Thyroid gland (tissue), 4 donors: ENCODE measurements at regions not wholly inside any gene's neighbourhood (a gene's known extent, or its start where the extent isn't known, plus 50 kb on each side); places are given as distances from the start of the nearest gene placed in this dataset.
"Not testable (repeated sequence)": the region's sequence is repeated elsewhere in the genome, so short reads cannot be mapped to it uniquely, and the experiment has no call there.

Experiments used
- DNase-seq, 2 donors: peaks; one replicate each; pipeline ENCODE4 v3.0.0-alpha.2; 2019
- H3K27ac ChIP-seq, 3 donors: fragments of 200-600 bp; sonication (generic); 1 replicate in 2 of 3; 2 replicates in 1 of 3; pipeline ENCODE4 v1.5.1; 2016 to 2019; ENCODE audit warnings: mild to moderate bottlenecking in 1 of 3, moderate library complexity in 1 of 3
- H3K27me3 ChIP-seq: fragments of 200-600 bp; sonication (generic); one replicate; pipeline ENCODE4 v1.5.1; 2019
- H3K36me3 ChIP-seq, 2 donors: fragments of 200-600 bp; sonication (generic); one replicate each; pipeline ENCODE4 v1.5.1; 2016 to 2019
- H3K4me1 ChIP-seq, 2 donors: fragments of 200-600 bp; sonication (generic); one replicate each; pipeline ENCODE4 v1.5.1; 2017 to 2019
- H3K4me3 ChIP-seq, 3 donors: fragments of 200-600 bp; sonication (generic); replicated peaks in 1 of 3; 1 replicate in 2 of 3; 2 replicates in 1 of 3; pipeline ENCODE4 v1.5.1; 2016; ENCODE audit warnings: mild to moderate bottlenecking in 1 of 3
- H3K9me3 ChIP-seq: fragments of 200-600 bp; sonication (generic); one replicate; pipeline ENCODE4 v1.5.1; 2017
- CTCF ChIP-seq, 6 experiments: fragments of 200-600 bp in 3 of 6; fragments of 450-650 bp in 3 of 6; sonication (generic) in 3 of 6; IDR thresholded peaks; one replicate each; pipeline ENCODE4 v1.5.1; 2016 to 2019; ENCODE audit warnings: antibody characterized with exemption in 6 of 6, mild to moderate bottlenecking in 2 of 6, inconsistent platforms in 1 of 6, moderate library complexity in 1 of 6
- POLR2A ChIP-seq, 2 donors: fragments of 450-650 bp; IDR thresholded peaks; one replicate each; pipeline ENCODE4 v1.6.1; 2017; ENCODE audit warnings: antibody characterized with exemption in 2 of 2, mild to moderate bottlenecking in 2 of 2, moderate library complexity in 1 of 2
- WGBS, 2 donors: methylation state at CpG; one replicate each; pipeline ENCODE4 v1.1.5; 2017; 5-methylcytosine and 5-hydroxymethylcytosine counted together
- intact Hi-C: fragments of 100-400 bp; cut with DNase I; formaldehyde crosslinking; loops from one replicate; pipeline ENCODE4 v1.15.1; 2023

- no peak for DNase-seq
- Histone ChIP-seq H3K27me3 (no peaks in the 10 kb centered on the region), H3K27ac (no peak overlapping the region), H3K4me1 (no peaks in the 10 kb centered on the region), H3K4me3 (no peak overlapping the region), H3K9me3 (no peaks in the 10 kb centered on the region), H3K36me3 (no peaks in the 10 kb centered on the region)
- WGBS, 2 donors = 79 to 91% methylated on average over 17 of the region's 17 CpGs
- intact Hi-C loops = no loop called here
- TF ChIP-seq CTCF (IDR thresholded peaks at IDR 0.05) = no peak
- TF ChIP-seq POLR2A (IDR thresholded peaks at IDR 0.05) = no peak
These were observed 134.3 kb downstream of the MACROH2A1 start for GRCh38 chr5:135264451-135265440.

- no peaks in the 10 kb centered on the region for H3K36me3 ChIP-seq
- 91 to 92% methylated on average over 17 of the region's 17 CpGs for WGBS, 2 donors
- H3K27me3 ChIP-seq = no peaks in the 10 kb centered on the region
- no peaks in the 10 kb centered on the region for H3K4me1 ChIP-seq
- no peak for TF ChIP-seq POLR2A (IDR thresholded peaks at IDR 0.05)
- TF ChIP-seq CTCF (IDR thresholded peaks at IDR 0.05) = no peak
- H3K27ac ChIP-seq = no peak overlapping the region
- H3K9me3 ChIP-seq = no peaks in the 10 kb centered on the region
- intact Hi-C loops = no loop called here
- no peak overlapping the region for H3K4me3 ChIP-seq
- no peak for DNase-seq
These were observed 135.9 kb downstream of the MACROH2A1 start for GRCh38 chr5:135263022-135263668.

GRCh38 chr5:135262364-135262763 is 136.7 kb downstream of the MACROH2A1 start:
- 91 to 93% methylated on average over 5 of the region's 5 CpGs for WGBS, 2 donors
- no peaks in the 10 kb centered on the region for H3K9me3 ChIP-seq
- intact Hi-C loops = no loop called here

GRCh38 chr5:135260108-135260507 is 138.9 kb downstream of the MACROH2A1 start:
- H3K27ac ChIP-seq, DNase-seq, H3K9me3 ChIP-seq, H3K36me3 ChIP-seq, intact Hi-C loops, H3K27me3 ChIP-seq, H3K4me3 ChIP-seq, H3K4me1 ChIP-seq: not testable (repeated sequence)

More at GRCh38 chr5:135262364-135262763, 136.7 kb downstream of the MACROH2A1 start:
- no peak for DNase-seq
- Histone ChIP-seq H3K27ac (no peak overlapping the region), H3K36me3 (no peaks in the 10 kb centered on the region), H3K27me3 (no peaks in the 10 kb centered on the region), H3K4me1 (no peaks in the 10 kb centered on the region), H3K4me3 (no peak overlapping the region)
- TF ChIP-seq POLR2A (IDR thresholded peaks at IDR 0.05) = no peak
- no peak for TF ChIP-seq CTCF (IDR thresholded peaks at IDR 0.05)

- Histone ChIP-seq H3K9me3 (no peaks in the 10 kb centered on the region), H3K27ac (no peak overlapping the region), H3K27me3 (no peaks in the 10 kb centered on the region), H3K4me1 (no peaks in the 10 kb centered on the region), H3K4me3 (no peak overlapping the region), H3K36me3 (no peaks in the 10 kb centered on the region)
- TF ChIP-seq POLR2A (IDR thresholded peaks at IDR 0.05) (no peak), CTCF (IDR thresholded peaks at IDR 0.05) (no peak)
- DNase-seq = no peak
- WGBS, 2 donors = 89 to 95% methylated on average over 4 of the region's 4 CpGs
- intact Hi-C loops = no loop called here
These were observed 143.4 kb downstream of the MACROH2A1 start for GRCh38 chr5:135255461-135256178.
